K562 (cell line): ENCODE measurements at regions not wholly inside any gene's neighbourhood (a gene's known extent, or its start where the extent isn't known, plus 50 kb on each side); places are given as distances from the start of the nearest gene placed in this dataset.

ENCODE experiments used
- ATAC-seq: fragments of 200-7000 bp; cut with Tn5 transposase; 3 replicates; pipeline ENCODE4 v1.9.1; 2020; ENCODE audit warnings: moderate library complexity
- BruUV-seq: library from RNA; stranded (reverse); fragments of 400-500 nt; replicated peaks from 2 replicates; lab custom pipeline; 2021; lab: Mats Ljungman, UMichigan
- CTCF ChIA-PET: fragments of 300-600 bp; formaldehyde crosslinking; extraction: SDS; loops from one replicate; lab custom pipeline; 2021; ENCODE audit warnings: low intra/inter-chr PET ratio; lab: Yijun Ruan, JAX
- POLR2A ChIA-PET: fragments of 300-600, 350-650 bp; sonication (Branson Sonifier 250); formaldehyde crosslinking; extraction: SDS; loops from one replicate; lab custom pipeline; 2021; ENCODE audit warnings: antibody characterized with exemption, inconsistent platforms; lab: Yijun Ruan, JAX
- DNase-seq, 4 experiments: peaks; one replicate each; pipeline versions ENCODE4 v3.0.0 to v3.0.0-alpha.2; 2011 to 2018; ENCODE audit warnings: low spot score in 3 of 4, mixed read lengths in 3 of 4; ENCODE audit errors: extremely low read depth in 1 of 4
- FAIRE-seq: peaks from 2 replicates; lab custom pipeline; 2011; peaks lifted over from hg19 to GRCh38; lab: Jason Lieb, UNC
- H2AFZ ChIP-seq: 2 replicates; pipeline ENCODE4 v1.6.0; 2011; ENCODE audit warnings: low read depth, low read length, control low read depth, inconsistent platforms
- H3K27ac ChIP-seq: fragments of 200-600 bp; 3 replicates; pipeline ENCODE4 v1.8.0; 2011; ENCODE audit warnings: low read depth, mild to moderate bottlenecking, control low read depth, inconsistent platforms, low read length, moderate library complexity, mixed read lengths; ENCODE audit errors: extremely low read depth
- H3K27me3 ChIP-seq, 2 experiments: fragments of 300-600 bp in 1 of 2; 2 replicates in 1 of 2; 3 replicates in 1 of 2; pipeline versions ENCODE4 v1.6.0 to v1.8.0; 2011; ENCODE audit warnings: inconsistent platforms in 2 of 2, low read length in 2 of 2, mild to moderate bottlenecking in 1 of 2, mixed read lengths in 1 of 2, moderate library complexity in 1 of 2; ENCODE audit not compliant: control insufficient read depth in 2 of 2, insufficient read depth in 2 of 2
- H3K36me3 ChIP-seq: fragments of 300-600 bp; 3 replicates; pipeline ENCODE4 v1.8.0; 2011; ENCODE audit warnings: mild to moderate bottlenecking, low read length, inconsistent platforms; ENCODE audit not compliant: control insufficient read depth, insufficient read depth
- H3K4me1 ChIP-seq, 2 experiments: fragments of 200-600 bp in 1 of 2; replicated peaks in 1 of 2; 2 replicates in 1 of 2; 3 replicates in 1 of 2; pipeline versions ENCODE4 v1.5.1 to v1.8.0; 2011; ENCODE audit warnings: inconsistent platforms in 2 of 2, low read length in 2 of 2, mild to moderate bottlenecking in 1 of 2, mixed read lengths in 1 of 2, moderate library complexity in 1 of 2; ENCODE audit not compliant: control insufficient read depth in 2 of 2, insufficient read depth in 2 of 2
- H3K4me2 ChIP-seq: 2 replicates; pipeline ENCODE4 v1.6.1; 2011; ENCODE audit warnings: low read length, control low read depth, inconsistent platforms, mixed read lengths; ENCODE audit not compliant: insufficient read depth
- H3K4me3 ChIP-seq: fragments of 200-600 bp; sonication (generic), shearing (Covaris generic); 2 replicates; pipeline ENCODE4 v1.5.1; 2016; ENCODE audit warnings: control low read depth, inconsistent platforms
- H3K79me2 ChIP-seq: fragments of 200-600 bp; 3 replicates; pipeline ENCODE4 v1.8.0; 2011; ENCODE audit warnings: low read length, inconsistent platforms; ENCODE audit not compliant: control insufficient read depth, insufficient read depth
- H3K9ac ChIP-seq, 2 experiments: 2 replicates each; pipeline versions ENCODE4 v1.6.0 to v1.6.1; 2011; ENCODE audit warnings: low read depth in 2 of 2, low read length in 2 of 2, control low read depth in 1 of 2, inconsistent platforms in 1 of 2, mild to moderate bottlenecking in 1 of 2, mixed read lengths in 1 of 2; ENCODE audit not compliant: insufficient read depth in 1 of 2
- H3K9me1 ChIP-seq: one replicate; pipeline ENCODE4 v1.6.0; 2011; ENCODE audit warnings: inconsistent platforms, mild to moderate bottlenecking, low read length, moderate library complexity; ENCODE audit not compliant: control insufficient read depth, insufficient read depth
- H3K9me3 ChIP-seq: replicated peaks from 2 replicates; pipeline ENCODE4 v1.5.1; 2011; ENCODE audit warnings: low read depth, low read length, inconsistent platforms; ENCODE audit not compliant: control insufficient read depth, insufficient read depth
- H4K20me1 ChIP-seq: replicated peaks from 2 replicates; pipeline ENCODE4 v1.6.1; 2011; ENCODE audit warnings: low read length, inconsistent platforms, mixed read lengths; ENCODE audit not compliant: control insufficient read depth, insufficient read depth
- HDAC3 ChIP-seq: fragments of 450-650 bp; IDR thresholded peaks from 2 replicates; pipeline ENCODE4 v1.6.1; 2018; ENCODE audit warnings: borderline replicate concordance, mild to moderate bottlenecking, moderate library complexity; ENCODE audit not compliant: partially characterized antibody
- NR2C2 ChIP-seq, 2 experiments: fragments of 200-800 bp in 1 of 2; sonication (Bioruptor generic) in 1 of 2; sonication (generic) in 1 of 2; formaldehyde crosslinking in 1 of 2; IDR thresholded peaks; 2 replicates each; pipeline versions ENCODE4 v1.6.1 to v1.8.0; 2016 to 2022; ENCODE audit warnings: mild to moderate bottlenecking in 1 of 2, missing compliant biosample characterization in 1 of 2, missing genetic modification characterization in 1 of 2, missing genetic modification reagents in 1 of 2
- PHF8 ChIP-seq: fragments of 200-600 bp; sonication (generic); IDR thresholded peaks from 2 replicates; pipeline ENCODE4 v1.6.1; 2012; ENCODE audit warnings: mixed run types, mild to moderate bottlenecking, inconsistent platforms, low read length, moderate library complexity, borderline replicate concordance
- SNIP1 ChIP-seq: fragments of 450-650 bp; IDR thresholded peaks from 2 replicates; pipeline ENCODE4 v1.7.1; 2017; ENCODE audit warnings: low read depth, mild to moderate bottlenecking
- ZNF436 ChIP-seq: fragments of 250-450, 450-650 bp; sonication (Bioruptor Pico); formaldehyde crosslinking; IDR thresholded peaks from 2 replicates; pipeline ENCODE4 v1.7.0; 2020; ENCODE audit warnings: mild to moderate bottlenecking
- WGBS: fragments of 100-300 bp; shearing (Covaris generic); methylation state at CpG from one replicate; pipeline ENCODE4 v1.1.6; 2016; ENCODE audit warnings: low coverage, mixed read lengths; ENCODE audit not compliant: insufficient coverage; ENCODE audit errors: missing lambda C conversion rate; 5-methylcytosine and 5-hydroxymethylcytosine counted together
- in situ Hi-C: fragments of 300-500 bp; cut with MboI; formaldehyde crosslinking; loops from 4 replicates; pipeline ENCODE4 v1.15.0; 2018; ENCODE audit warnings: inconsistent platforms, mixed read lengths
- intact Hi-C: fragments of 100-400 bp; cut with micrococcal nuclease; formaldehyde crosslinking; loops from 2 replicates; pipeline ENCODE4 v1.14.2; 2022
- TF ChIP-seq, protein P1 (sequence below): fragments of 200-800 bp; sonication (Bioruptor generic); IDR thresholded peaks from 2 replicates; pipeline ENCODE4 v1.6.1; 2017; ENCODE audit warnings: missing genetic modification characterization, missing compliant biosample characterization
- TF ChIP-seq, protein P2 (sequence below): sonication (generic); formaldehyde crosslinking; IDR thresholded peaks from 2 replicates; pipeline ENCODE4 v1.8.0; 2022; ENCODE audit warnings: mild to moderate bottlenecking, low read depth, missing genetic modification reagents

DNA sequence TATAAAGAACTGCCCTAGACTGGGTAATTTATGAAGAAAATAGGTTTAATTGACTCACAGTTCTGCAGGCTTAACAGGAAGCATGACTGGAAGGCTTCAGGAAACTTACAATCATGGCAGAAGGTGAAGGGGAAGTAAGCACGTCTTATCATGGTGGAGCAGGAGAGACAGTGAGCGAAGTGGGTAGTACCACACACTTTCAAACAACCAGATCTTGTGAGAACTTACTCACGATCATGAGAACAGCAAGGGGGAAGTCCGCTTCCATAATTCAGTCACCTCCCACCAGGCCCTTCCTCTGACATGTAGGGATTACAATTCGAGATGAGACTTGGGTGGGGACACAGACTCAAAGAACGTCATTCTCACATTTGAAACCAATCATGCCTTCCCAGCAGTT, 260.1 kb upstream of the FAM98A start:
- no peak for ATAC-seq

More for the DNA sequence above, 260.1 kb upstream of the FAM98A start:
- Histone ChIP-seq H3K4me3 (no peak overlapping the region), H3K27ac (no peak overlapping the region), H3K9me1 (no peaks in the 10 kb centered on the region), H3K36me3 (no peaks in the 10 kb centered on the region)
- no peak for FAIRE-seq
- in situ Hi-C loops (no loop called here), intact Hi-C loops (no loop called here)
- CTCF ChIA-PET, result no interaction called here
- BruUV-seq, result no TSS peak
- TF ChIP-seq ZNF436 (no peak), PHF8 (no peak), NR2C2 (CRISPR knock-in tag; IDR thresholded peaks at IDR 0.05) (no peak), NR2C2 (tag; IDR thresholded peaks at IDR 0.05) (no peak), HDAC3 (no peak), SNIP1 (no peak)
- TF ChIP-seq, protein P1, sequence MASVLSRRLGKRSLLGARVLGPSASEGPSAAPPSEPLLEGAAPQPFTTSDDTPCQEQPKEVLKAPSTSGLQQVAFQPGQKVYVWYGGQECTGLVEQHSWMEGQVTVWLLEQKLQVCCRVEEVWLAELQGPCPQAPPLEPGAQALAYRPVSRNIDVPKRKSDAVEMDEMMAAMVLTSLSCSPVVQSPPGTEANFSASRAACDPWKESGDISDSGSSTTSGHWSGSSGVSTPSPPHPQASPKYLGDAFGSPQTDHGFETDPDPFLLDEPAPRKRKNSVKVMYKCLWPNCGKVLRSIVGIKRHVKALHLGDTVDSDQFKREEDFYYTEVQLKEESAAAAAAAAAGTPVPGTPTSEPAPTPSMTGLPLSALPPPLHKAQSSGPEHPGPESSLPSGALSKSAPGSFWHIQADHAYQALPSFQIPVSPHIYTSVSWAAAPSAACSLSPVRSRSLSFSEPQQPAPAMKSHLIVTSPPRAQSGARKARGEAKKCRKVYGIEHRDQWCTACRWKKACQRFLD, result no peak
- TF ChIP-seq, protein P2, sequence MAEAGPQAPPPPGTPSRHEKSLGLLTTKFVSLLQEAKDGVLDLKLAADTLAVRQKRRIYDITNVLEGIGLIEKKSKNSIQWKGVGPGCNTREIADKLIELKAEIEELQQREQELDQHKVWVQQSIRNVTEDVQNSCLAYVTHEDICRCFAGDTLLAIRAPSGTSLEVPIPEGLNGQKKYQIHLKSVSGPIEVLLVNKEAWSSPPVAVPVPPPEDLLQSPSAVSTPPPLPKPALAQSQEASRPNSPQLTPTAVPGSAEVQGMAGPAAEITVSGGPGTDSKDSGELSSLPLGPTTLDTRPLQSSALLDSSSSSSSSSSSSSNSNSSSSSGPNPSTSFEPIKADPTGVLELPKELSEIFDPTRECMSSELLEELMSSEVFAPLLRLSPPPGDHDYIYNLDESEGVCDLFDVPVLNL, result no peak
- TF ChIP-seq, all 486 proteins: peak for 0
- H3K9me3 ChIP-seq, result no peaks in the 10 kb centered on the region
- POLR2A ChIA-PET, result no interaction called here
- H3K27me3 ChIP-seq, result no peaks in the 10 kb centered on the region
- no peak overlapping the region for H3K4me2 ChIP-seq
- H3K9ac ChIP-seq, result no peak overlapping the region
- H2AFZ ChIP-seq, result no peak overlapping the region
- no peak for DNase-seq
- 2% methylated on average over 6 of the region's 6 CpGs for WGBS
- no peaks in the 10 kb centered on the region for H3K79me2 ChIP-seq
- H3K4me1 ChIP-seq, result no peaks in the 10 kb centered on the region
- H4K20me1 ChIP-seq, result no peaks in the 10 kb centered on the region
